A549 (cell line): ENCODE measurements at regions not wholly inside any gene's neighbourhood (a gene's known extent, or its start where the extent isn't known, plus 50 kb on each side); places are given as distances from the start of the nearest gene placed in this dataset.
"Not testable (repeated sequence)": the region's sequence is repeated elsewhere in the genome, so short reads cannot be mapped to it uniquely, and the experiment has no call there.

Experiments
- ATAC-seq, 2 experiments: fragments of 200-7000 bp in 1 of 2; fragments of >200 bp in 1 of 2; cut with Nextera tagmentation in 1 of 2; cut with Tn5 transposase in 1 of 2; 3 replicates each; pipeline versions ENCODE4 v1.8.0 to v1.9.1; 2018 to 2020; ENCODE audit warnings: mild to moderate bottlenecking in 1 of 2, moderate library complexity in 1 of 2
- CTCF ChIA-PET: fragments of 300-600 bp; sonication (Branson Sonifier 250); formaldehyde crosslinking; extraction: SDS; loops from one replicate; lab custom pipeline; 2021; ENCODE audit warnings: antibody characterized with exemption, inconsistent platforms; lab: Yijun Ruan, JAX
- POLR2A ChIA-PET: fragments of 350-600 bp; formaldehyde crosslinking; extraction: SDS; loops from one replicate; lab custom pipeline; 2021; ENCODE audit warnings: antibody characterized with exemption, inconsistent platforms; lab: Yijun Ruan, JAX
- DNase-seq, 2 experiments: peaks; one replicate each; pipeline versions ENCODE4 v3.0.0 to v3.0.0-alpha.2; 2011 to 2016; ENCODE audit warnings: low read depth in 1 of 2, low spot score in 1 of 2
- FAIRE-seq: peaks from 2 replicates; lab custom pipeline; 2011; peaks lifted over from hg19 to GRCh38; lab: Jason Lieb, UNC
- H3K27ac ChIP-seq, 2 experiments: fragments of >200 bp; sonication (Bioruptor Twin); formaldehyde crosslinking; 3 replicates each; pipeline ENCODE4 v1.5.1; 2016 to 2017
- H3K4me1 ChIP-seq: fragments of >200 bp; sonication (Bioruptor Twin); formaldehyde crosslinking; 3 replicates; pipeline ENCODE4 v1.6.1; 2016
- H3K4me2 ChIP-seq: fragments of >200 bp; sonication (Bioruptor Twin); formaldehyde crosslinking; 3 replicates; pipeline ENCODE4 v1.6.1; 2016
- H3K4me3 ChIP-seq: fragments of >200 bp; sonication (Bioruptor Twin); formaldehyde crosslinking; 3 replicates; pipeline ENCODE4 v1.5.1; 2016
- H3K9me3 ChIP-seq: fragments of >200 bp; sonication (Bioruptor Twin); formaldehyde crosslinking; 3 replicates; pipeline ENCODE4 v1.6.1; 2016
- CBX8 ChIP-seq: fragments of 200-600 bp; sonication (generic); IDR thresholded peaks from 2 replicates; pipeline ENCODE4 v1.6.1; 2016
- CEBPB ChIP-seq, 2 experiments: fragments of >200 bp in 1 of 2; sonication (Bioruptor Twin) in 1 of 2; formaldehyde crosslinking in 1 of 2; IDR thresholded peaks; 2 replicates each; pipeline ENCODE4 v1.6.1; 2012 to 2016
- ESRRA ChIP-seq: fragments of 150-350 bp; IDR thresholded peaks from 2 replicates; pipeline ENCODE4 v1.6.1; 2014; ENCODE audit warnings: mild to moderate bottlenecking, low read length, borderline replicate concordance
- FOSL2 ChIP-seq, 2 experiments: fragments of 450-650 bp in 1 of 2; fragments of >200 bp in 1 of 2; sonication (Bioruptor Twin) in 1 of 2; formaldehyde crosslinking; IDR thresholded peaks; 2 replicates each; pipeline versions ENCODE4 v1.5.0 to v1.6.1; 2016 to 2020; ENCODE audit warnings: mild to moderate bottlenecking in 1 of 2, moderate library complexity in 1 of 2
- FOXS1 ChIP-seq: fragments of 250-450 bp; sonication (Bioruptor Pico); IDR thresholded peaks from 2 replicates; pipeline ENCODE4 v1.5.0; 2020; ENCODE audit warnings: mild to moderate bottlenecking, moderate library complexity
- GATA3 ChIP-seq: IDR thresholded peaks from 2 replicates; pipeline ENCODE4 v1.6.1; 2012; ENCODE audit warnings: borderline replicate concordance
- HOXB5 ChIP-seq: fragments of 250-450 bp; sonication (Bioruptor Pico); IDR thresholded peaks from 2 replicates; pipeline ENCODE4 v1.5.0; 2020; ENCODE audit warnings: mild to moderate bottlenecking, moderate library complexity
- JUN ChIP-seq, 2 experiments: fragments of >200 bp; sonication (Bioruptor Twin); formaldehyde crosslinking; IDR thresholded peaks; 2 replicates in 1 of 2; 3 replicates in 1 of 2; pipeline ENCODE4 v1.6.1; 2016 to 2017
- JUNB ChIP-seq: fragments of >200 bp; sonication (Bioruptor Twin); formaldehyde crosslinking; IDR thresholded peaks from 2 replicates; pipeline ENCODE4 v1.6.1; 2016
- MAFK ChIP-seq: fragments of 450-650 bp; IDR thresholded peaks from 2 replicates; pipeline ENCODE4 v1.6.1; 2014; ENCODE audit not compliant: partially characterized antibody
- MAX ChIP-seq: IDR thresholded peaks from 2 replicates; pipeline ENCODE4 v1.6.1; 2012
- PHF8 ChIP-seq: fragments of 200-600 bp; sonication (generic); IDR thresholded peaks from 2 replicates; pipeline ENCODE4 v1.6.1; 2016; ENCODE audit warnings: low read depth, mild to moderate bottlenecking, antibody characterized with exemption, moderate library complexity, borderline replicate concordance
- RCOR1 ChIP-seq: fragments of 150-350 bp; IDR thresholded peaks from 2 replicates; pipeline ENCODE4 v1.6.1; 2014; ENCODE audit warnings: antibody characterized with exemption, low read length, low read depth
- RFX5 ChIP-seq: fragments of 450-650 bp; IDR thresholded peaks from 2 replicates; pipeline ENCODE4 v1.7.1; 2014; ENCODE audit warnings: antibody characterized with exemption, mild to moderate bottlenecking, moderate library complexity
- RNF2 ChIP-seq: fragments of 200-600 bp; sonication (generic); IDR thresholded peaks from 2 replicates; pipeline ENCODE4 v1.6.1; 2016; ENCODE audit warnings: low read depth, mild to moderate bottlenecking, antibody characterized with exemption, moderate library complexity, borderline replicate concordance
- SREBF2 ChIP-seq: fragments of 450-650 bp; IDR thresholded peaks from 2 replicates; pipeline ENCODE4 v1.6.1; 2014; ENCODE audit warnings: mild to moderate bottlenecking, moderate library complexity
- ZFP36 ChIP-seq: fragments of 450-650 bp; IDR thresholded peaks from 2 replicates; pipeline ENCODE4 v1.6.1; 2014; ENCODE audit warnings: borderline replicate concordance; ENCODE audit not compliant: partially characterized antibody
- WGBS: methylation state at CpG from one replicate; pipeline ENCODE4 v1.1.6; 2017; ENCODE audit errors: missing lambda C conversion rate; 5-methylcytosine and 5-hydroxymethylcytosine counted together

- peaks cover 20% of the 10 kb centered on the region for H3K4me1 ChIP-seq
- no peak for TF ChIP-seq RNF2
- no peak for TF ChIP-seq GATA3
- TF ChIP-seq, all 56 proteins: peak for 0
- no peaks in the 10 kb centered on the region for H3K9me3 ChIP-seq
- no peak overlapping the region for H3K4me3 ChIP-seq
- CTCF ChIA-PET = interaction anchor here (0.6 to 1.6 kb wide), 4 partner anchors 12 to 279 kb away, joined by 3 read pairs; no protein-coding TSS in a partner anchor
- peak overlapping the region in 1 of 2 experiments; percentile 14; a peak in 1 of 6 replicates for H3K27ac ChIP-seq
- POLR2A ChIA-PET = no interaction called here
- no peak for DNase-seq
- no peak for FAIRE-seq
- no peak for ATAC-seq
- H3K4me2 ChIP-seq = no peak overlapping the region
These were observed 67.4 kb upstream of the PLA2G4A start for GRCh38 chr1:186761358-186761757.

- Histone ChIP-seq H3K27ac (peak overlapping the region in 1 of 2 experiments; percentile 29; a peak in 1 of 6 replicates), H3K4me3 (no peak overlapping the region), H3K4me1 (peaks cover 20% of the 10 kb centered on the region), H3K4me2 (no peak overlapping the region), H3K9me3 (no peaks in the 10 kb centered on the region)
- no peak for TF ChIP-seq HOXB5 (CRISPR knock-in tag)
- 55% methylated on average over 1 of the region's 1 CpG for WGBS
- ChIA-PET CTCF (interaction anchor here (0.8 to 1.6 kb wide), 2 partner anchors 12 to 278 kb away, joined by 3 read pairs; no protein-coding TSS in a partner anchor), POLR2A (no interaction called here)
- FAIRE-seq (no peak), DNase-seq (no peak), ATAC-seq (no peak)
These were observed 68.3 kb upstream of the PLA2G4A start for GRCh38 chr1:186760446-186760845.

GRCh38 chr1:186758896-186759606 is 69.7 kb upstream of the PLA2G4A start:
- H3K4me1 ChIP-seq = peaks cover 32% of the 10 kb centered on the region
- POLR2A ChIA-PET, H3K4me3 ChIP-seq, H3K27ac ChIP-seq, H3K9me3 ChIP-seq, ATAC-seq, FAIRE-seq, H3K4me2 ChIP-seq, DNase-seq: not testable (repeated sequence)
- CTCF ChIA-PET = interaction anchor here (1.5 kb wide), 1 partner anchor 275 kb away, joined by 3 read pairs; no protein-coding TSS in a partner anchor
- WGBS = 89% methylated on average over 8 of the region's 8 CpGs

- Histone ChIP-seq H3K27ac (no peak overlapping the region), H3K9me3 (no peaks in the 10 kb centered on the region), H3K4me2 (no peak overlapping the region), H3K4me3 (no peak overlapping the region), H3K4me1 (peaks cover 21% of the 10 kb centered on the region)
- DNase-seq (no peak), FAIRE-seq (peak; percentile 46), ATAC-seq (no peak)
- CTCF ChIA-PET = interaction anchor here (1.5 kb wide), 1 partner anchor 274 kb away, joined by 3 read pairs; no protein-coding TSS in a partner anchor
- WGBS = 81% methylated on average over 4 of the region's 4 CpGs
- POLR2A ChIA-PET = no interaction called here
- no peak for TF ChIP-seq MAX
- TF ChIP-seq JUNB = no peak
- TF ChIP-seq CBX8 = no peak
- no peak for TF ChIP-seq RFX5
- no peak for TF ChIP-seq ESRRA
- TF ChIP-seq SREBF2 = no peak
- no peak for TF ChIP-seq FOXS1
- TF ChIP-seq MAFK = no peak
- no peak for TF ChIP-seq ZFP36
These were observed 70.9 kb upstream of the PLA2G4A start for GRCh38 chr1:186757851-186758250.

GRCh38 chr1:186754542-186755145 is 74.1 kb upstream of the PLA2G4A start:
- TF ChIP-seq JUNB = peak; percentile 19; the same call in 1 of the 2 replicates
- 0 out of 5 replicates have a peak, but pooled peaks of 1 of the 2 experiments have one; percentile 25 for TF ChIP-seq JUN (IDR thresholded peaks at IDR 0.05)
- TF ChIP-seq PHF8 = no peak
- TF ChIP-seq RCOR1 = no peak
- no peak for TF ChIP-seq FOSL2 (IDR thresholded peaks at IDR 0.05)
- peak; percentile 19; the same call in 1 of the 2 replicates for TF ChIP-seq FOSL2 (CRISPR knock-in tag; IDR thresholded peaks at IDR 0.05)
- TF ChIP-seq CEBPB (IDR thresholded peaks at IDR 0.05) = peak in 1 of 2 experiments; percentile 16; a peak in 1 of 4 replicates
- CTCF ChIA-PET = no interaction called here
- peak in 1 of 2 experiments; percentile 39; a peak in 1 of 6 replicates for ATAC-seq
- Histone ChIP-seq H3K4me2 (peak overlapping the region; percentile 43), H3K4me3 (no peak overlapping the region), H3K4me1 (peaks cover 12% of the 10 kb centered on the region), H3K27ac (peak overlapping the region in 1 of 2 experiments; percentile 30; a peak in 2 of 6 replicates), H3K9me3 (no peaks in the 10 kb centered on the region)
- 15% methylated on average over 3 of the region's 3 CpGs for WGBS
- POLR2A ChIA-PET = interaction anchor here (1.2 kb wide), 1 partner anchor 39 kb away, joined by 4 read pairs; no protein-coding TSS in a partner anchor
- no peak for FAIRE-seq
- DNase-seq = peak in 1 of 2 experiments; percentile 19
